ENCODE measurements at regions not wholly inside any gene's neighbourhood (a gene's known extent, or its start where the extent isn't known, plus 50 kb on each side); places are given as distances from the start of the nearest gene placed in this dataset.
"Not testable (repeated sequence)": the region's sequence is repeated elsewhere in the genome, so short reads cannot be mapped to it uniquely, and the experiment has no call there.

DNA sequence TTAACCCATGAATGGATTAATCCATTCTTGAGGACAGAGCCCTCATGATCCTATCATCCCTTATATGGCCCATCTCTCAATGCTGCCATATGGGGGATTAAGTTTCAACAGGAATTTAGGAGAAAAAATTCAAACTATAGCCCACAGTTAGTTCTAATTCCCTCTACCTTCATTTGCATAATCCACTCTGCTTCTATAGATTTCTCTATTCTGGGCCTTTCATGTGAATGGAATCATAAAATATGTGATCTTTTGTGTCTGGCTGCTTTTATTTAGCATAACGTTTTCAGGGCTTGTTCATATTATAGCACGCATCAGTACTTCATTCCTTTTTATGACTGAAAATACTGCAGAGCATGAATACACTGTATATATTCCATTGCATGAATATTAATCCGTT, 55.4 kb downstream of the CTSL start:
- DNase-seq (ENCODE audit: low read depth): no peak

- no peak for DNase-seq (ENCODE audit: low read depth)
Observed at GRCh38 chr9:87783180-87783579, 57.3 kb downstream of the CTSL start.

- DNase-seq (ENCODE audit: low read depth): not testable (repeated sequence)
Observed at GRCh38 chr9:87785315-87785970, 59.5 kb downstream of the CTSL start.

DNA sequence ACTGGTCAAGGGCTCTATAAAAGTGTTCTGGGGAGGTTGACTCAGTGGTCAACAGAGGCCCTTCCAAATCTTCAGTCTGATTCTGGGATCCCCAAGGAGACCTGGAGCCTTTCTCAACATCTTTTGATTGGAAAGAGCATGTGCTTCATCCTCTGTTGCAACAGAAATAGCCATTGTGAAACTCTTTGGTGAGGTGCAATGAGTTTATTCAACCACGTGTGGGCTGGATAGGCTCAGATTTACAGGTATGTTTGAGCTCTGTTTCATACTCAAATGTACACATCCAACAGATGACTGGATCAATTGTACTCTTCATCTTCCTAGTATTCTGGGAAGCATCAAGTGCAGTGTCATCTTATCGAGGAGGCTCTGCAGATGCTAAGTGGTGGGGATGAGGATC, 60.5 kb downstream of the CTSL start:
- no peak for DNase-seq (ENCODE audit: low read depth)

GRCh38 chr9:87786876-87787275, 61.0 kb downstream of the CTSL start:
- DNase-seq (ENCODE audit: low read depth): no peak

DNA sequence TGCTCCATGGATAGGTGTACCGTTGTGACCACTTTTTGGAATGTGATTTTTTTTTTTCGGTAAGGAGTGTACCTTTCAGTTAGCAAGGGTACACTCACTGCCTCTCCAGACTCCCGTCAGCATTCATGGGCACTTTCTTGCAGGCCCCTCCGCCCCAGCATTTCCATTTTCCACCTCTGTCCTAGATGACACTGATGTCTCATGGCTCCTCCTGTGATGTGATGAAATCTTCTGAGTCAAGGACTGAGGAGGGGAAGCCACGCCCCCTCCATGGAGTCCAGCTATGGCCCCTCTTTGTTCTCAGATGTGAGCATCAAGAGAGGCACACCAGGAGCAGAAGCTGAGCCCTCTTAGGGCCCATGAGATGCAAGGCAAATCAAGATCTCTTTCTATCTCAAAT, 61.8 kb downstream of the CTSL start:
- no peak for DNase-seq (ENCODE audit: low read depth)

GRCh38 chr9:87792831-87793288, 66.9 kb downstream of the CTSL start:
- peak; percentile 8 for DNase-seq (ENCODE audit: low read depth)

- DNase-seq (ENCODE audit: low read depth): no peak
Observed at GRCh38 chr9:87793292-87793691, 67.4 kb downstream of the CTSL start.

DNA sequence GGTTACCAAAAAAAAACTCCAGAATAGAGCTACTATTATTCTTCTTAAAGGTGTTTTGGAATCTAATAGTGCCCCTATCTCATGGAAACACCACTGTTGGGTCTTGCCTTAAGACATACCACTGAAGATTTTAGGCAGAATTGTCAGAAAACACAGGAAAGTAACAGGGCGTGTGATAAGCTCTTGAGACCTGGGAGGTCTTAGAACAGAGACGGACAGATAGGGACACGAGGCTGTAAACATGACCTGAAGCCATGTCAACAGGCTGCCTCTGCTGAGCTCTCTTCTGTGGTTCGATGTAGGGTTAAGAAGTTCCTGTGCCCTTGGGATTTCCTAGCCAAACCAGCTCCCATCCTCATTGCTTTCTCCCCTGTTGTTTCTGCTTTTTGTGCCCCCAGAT, 69.3 kb downstream of the CTSL start:
- no peak for DNase-seq (ENCODE audit: low read depth)

GRCh38 chr9:87796196-87796595, 70.3 kb downstream of the CTSL start:
- DNase-seq (ENCODE audit: low read depth): no peak

DNA sequence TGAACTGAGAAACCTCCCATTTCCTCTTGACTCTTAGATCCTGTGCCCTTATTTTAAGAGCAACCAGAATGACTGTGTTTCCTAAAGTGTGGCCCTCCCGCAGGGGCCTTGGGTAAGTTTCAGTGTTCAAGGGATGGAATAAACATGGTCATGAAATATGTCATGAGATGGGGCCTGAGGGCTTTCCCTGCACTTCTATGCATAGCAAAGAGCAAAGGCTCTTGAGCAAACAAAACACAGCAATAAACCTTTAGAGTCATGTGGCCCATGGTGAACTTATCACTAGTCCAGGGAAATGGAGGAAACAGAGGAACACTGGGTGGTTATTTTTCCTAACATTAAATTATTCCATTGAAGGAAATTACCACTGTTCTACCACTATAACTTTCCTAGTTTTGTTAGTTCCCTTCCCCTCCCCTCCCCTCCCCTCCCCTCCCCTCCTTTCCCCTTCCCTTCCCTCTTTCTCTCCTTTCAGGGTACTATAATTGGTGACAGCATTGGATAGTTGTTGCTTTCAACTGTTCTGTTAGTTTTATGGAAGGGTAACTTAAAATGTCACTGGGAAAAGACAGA, 72.4 kb downstream of the CTSL start:
- DNase-seq (ENCODE audit: low read depth): no peak

- no peak for DNase-seq (ENCODE audit: low read depth)
Observed at GRCh38 chr9:87799503-87799902, 73.6 kb downstream of the CTSL start.

DNA sequence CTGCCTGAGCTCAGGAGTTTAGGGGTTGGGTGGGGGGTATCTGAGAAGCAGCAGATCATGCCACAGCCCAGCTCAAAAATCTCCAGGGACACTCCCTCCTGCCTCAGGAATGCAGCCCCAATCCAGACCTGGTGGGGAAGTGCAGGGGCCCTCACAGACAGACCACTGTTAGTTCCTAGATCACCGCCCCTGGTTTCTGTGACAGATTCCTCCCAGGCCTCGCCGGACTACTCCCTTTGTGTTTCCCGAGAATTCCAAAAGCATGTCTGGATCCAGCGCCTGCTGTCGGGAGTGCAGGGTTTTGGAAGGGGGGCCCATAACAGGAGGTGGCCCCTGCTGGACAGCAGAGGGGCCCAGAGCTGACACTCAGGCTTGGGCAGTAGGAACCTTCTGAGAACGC, 74.5 kb downstream of the CTSL start:
- DNase-seq (ENCODE audit: low read depth): no peak

DNA sequence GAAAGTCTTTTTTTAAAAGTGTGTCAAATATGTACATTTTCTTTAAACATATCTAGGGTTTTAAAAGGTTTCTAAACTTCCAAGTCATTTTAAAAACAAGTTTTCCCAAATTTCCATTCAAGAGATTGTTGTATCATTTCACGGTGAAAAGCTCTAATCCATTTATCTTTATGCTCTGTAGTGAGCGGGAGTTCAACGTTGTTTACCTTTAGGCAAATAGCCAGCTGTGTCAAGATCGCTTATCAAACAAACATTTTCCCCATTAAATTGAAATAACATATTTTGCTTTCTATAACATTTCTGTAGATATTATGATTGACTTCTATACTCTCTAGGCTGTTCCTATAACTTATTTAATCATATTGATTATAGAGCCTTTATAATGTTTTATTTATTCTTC, 75.1 kb downstream of the CTSL start:
- no peak for DNase-seq (ENCODE audit: low read depth)

DNA sequence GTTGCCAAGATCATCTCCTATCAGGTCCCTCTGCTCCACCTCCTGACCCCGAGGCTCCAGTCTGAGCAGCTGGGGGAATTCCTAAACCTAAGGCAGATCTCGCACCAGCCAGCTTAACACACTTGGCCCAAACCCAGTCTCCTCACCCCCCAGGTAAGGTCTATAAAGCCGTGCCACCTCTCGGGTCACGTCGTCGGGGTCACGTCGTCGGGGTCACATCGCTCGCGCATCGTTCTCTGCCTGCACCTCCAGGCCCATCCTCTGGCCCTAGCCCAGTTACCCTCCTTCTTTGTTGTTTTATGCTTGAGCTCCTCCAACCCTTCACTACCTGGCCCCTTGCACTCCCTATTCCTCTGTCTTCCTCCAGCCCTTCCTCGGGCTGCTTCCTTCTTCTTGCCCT, 77.2 kb downstream of the CTSL start:
- DNase-seq (ENCODE audit: low read depth): no peak

- no peak for DNase-seq (ENCODE audit: low read depth)
Observed at GRCh38 chr9:87803623-87804345, 77.9 kb downstream of the CTSL start.

- no peak for DNase-seq (ENCODE audit: low read depth)
Observed at GRCh38 chr9:87805259-87805658, 77.4 kb upstream of the SPATA31E1 start.

DNA sequence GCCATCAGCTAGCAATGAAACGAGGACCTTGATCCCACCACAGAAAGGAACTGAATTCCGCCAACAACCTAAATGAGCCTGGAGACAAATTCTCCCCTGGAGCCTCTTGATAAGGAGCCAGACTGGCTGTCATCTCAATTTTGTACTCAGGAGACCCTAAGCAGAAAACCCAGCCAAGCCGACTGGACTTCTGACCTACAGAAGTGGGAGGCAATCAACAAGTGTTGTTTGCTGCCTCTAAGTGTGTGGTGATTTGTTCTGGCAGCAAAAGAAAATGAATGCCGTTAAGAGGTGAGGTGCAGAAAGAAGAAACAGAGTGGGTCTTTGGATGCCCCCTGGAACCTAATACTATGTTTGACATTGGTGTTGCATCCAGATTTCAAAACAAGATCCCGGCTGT, 72.7 kb upstream of the SPATA31E1 start:
- DNase-seq (ENCODE audit: low read depth): no peak

DNA sequence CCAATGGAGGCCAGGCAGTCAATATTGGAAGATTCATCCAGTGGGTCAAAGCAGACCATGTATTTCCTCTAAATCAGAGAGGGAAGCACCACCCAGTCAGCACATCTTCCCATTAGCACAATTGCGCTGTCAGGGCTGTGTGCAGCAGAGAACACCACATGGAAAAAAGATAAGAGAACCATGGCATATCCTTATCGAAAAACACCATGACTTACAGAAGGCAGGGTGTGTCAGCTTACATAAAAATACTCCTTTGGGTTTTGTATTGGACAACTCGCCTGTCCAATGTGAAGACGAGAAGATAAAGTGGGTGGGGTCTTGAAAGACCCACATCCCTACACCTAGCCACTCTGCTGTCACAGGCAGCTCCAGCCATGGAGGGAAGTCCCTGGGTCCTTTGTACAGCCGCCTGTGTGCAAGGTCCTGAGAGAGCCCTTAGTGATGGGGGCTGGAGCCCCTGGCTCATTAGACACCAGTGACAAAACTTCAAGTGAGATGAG, 71.9 kb upstream of the SPATA31E1 start:
- no peak for DNase-seq (ENCODE audit: low read depth)

DNA sequence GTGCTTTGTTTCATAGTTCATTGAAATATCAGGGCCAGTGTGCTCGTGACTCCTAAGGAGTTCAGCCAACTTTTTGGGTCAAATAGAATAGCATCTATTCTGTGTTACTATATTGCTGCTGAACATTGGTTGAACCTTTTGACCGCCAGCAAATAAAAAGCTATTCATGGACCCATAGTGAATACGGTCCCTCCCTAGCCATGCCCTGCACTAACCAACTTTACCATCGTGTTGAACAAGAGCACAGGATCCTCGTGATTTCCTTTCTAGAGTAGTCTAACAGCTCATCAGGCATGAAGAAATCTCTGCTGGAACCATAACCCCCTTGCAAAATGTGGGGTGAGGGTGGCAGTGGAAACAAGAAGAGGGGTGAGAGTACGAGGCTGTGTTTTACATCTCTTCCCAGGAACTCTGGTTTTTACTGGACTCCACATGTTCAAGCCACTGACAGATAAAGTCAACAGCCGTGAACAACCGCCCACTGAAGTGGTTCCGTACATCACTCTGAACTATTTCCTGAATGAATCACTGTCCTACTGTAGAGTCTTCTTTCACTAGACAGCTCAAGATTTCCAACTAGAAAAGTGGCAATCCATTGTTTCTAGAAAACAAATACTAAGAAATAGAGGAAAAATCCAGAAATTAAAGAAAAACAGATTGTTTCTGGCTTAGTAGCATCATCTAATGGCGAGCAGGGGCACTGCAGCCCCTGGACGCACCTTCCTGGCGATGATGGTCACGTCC, 70.1 kb upstream of the SPATA31E1 start:
- DNase-seq (ENCODE audit: low read depth): no peak

- DNase-seq (ENCODE audit: low read depth): no peak
Observed at GRCh38 chr9:87813119-87813463, 69.6 kb upstream of the SPATA31E1 start.

DNA sequence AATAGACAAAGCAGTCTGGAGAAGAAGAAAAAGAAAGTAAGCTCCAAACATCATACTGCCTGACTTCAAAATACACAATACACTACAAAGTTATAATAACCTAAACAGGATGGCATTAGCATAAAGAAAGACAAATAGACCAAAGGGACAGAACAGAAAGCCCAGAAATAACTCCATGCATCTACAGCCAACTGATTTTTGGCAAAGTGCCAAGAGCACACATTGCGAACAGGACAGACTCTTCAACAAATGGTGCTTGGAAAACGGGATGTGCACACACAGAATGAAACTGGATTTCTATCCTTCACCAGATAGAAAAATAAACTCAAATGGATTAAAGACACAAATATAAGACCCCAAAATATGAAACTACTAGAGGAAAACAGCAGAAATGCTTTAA, 66.6 kb upstream of the SPATA31E1 start:
- DNase-seq (ENCODE audit: low read depth): no peak

DNA sequence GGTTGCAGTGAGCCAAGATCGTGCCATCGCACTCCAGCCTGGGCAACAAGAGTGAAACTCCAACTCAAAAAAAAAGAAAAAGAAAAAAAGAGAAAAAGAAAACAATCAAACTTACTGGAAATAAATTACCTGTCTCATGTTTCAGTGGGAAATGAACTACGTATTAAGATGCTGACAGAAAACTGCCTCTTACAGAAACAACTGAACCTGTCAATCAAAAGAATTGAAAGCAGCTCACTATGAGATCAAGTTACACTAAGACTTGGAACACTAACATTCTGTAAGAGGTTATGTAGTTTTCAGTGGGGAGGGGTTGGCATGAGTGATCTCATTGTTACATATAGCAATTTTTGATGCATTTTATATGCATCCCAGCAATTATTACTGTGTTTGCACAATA, 64.4 kb upstream of the SPATA31E1 start:
- no peak for DNase-seq (ENCODE audit: low read depth)
